Sigmoid colon (tissue), 3 donors: ENCODE measurements at regions not wholly inside any gene's neighbourhood (a gene's known extent, or its start where the extent isn't known, plus 50 kb on each side); places are given as distances from the start of the nearest gene placed in this dataset.

Source experiments
- POLR2A ChIP-seq, 2 donors: fragments of 450-650 bp; IDR thresholded peaks; one replicate each; pipeline ENCODE4 v1.6.1; 2016; ENCODE audit warnings: antibody characterized with exemption in 2 of 2, mild to moderate bottlenecking in 2 of 2, moderate library complexity in 2 of 2
- TF ChIP-seq, protein P1 (sequence below), 4 experiments: fragments of 450-650 bp in 3 of 4; fragments of 200-600 bp in 1 of 4; IDR thresholded peaks; one replicate each; pipeline ENCODE4 v1.5.1; 2016 to 2019; ENCODE audit warnings: antibody characterized with exemption in 4 of 4, mild to moderate bottlenecking in 3 of 4, moderate library complexity in 2 of 4

DNA sequence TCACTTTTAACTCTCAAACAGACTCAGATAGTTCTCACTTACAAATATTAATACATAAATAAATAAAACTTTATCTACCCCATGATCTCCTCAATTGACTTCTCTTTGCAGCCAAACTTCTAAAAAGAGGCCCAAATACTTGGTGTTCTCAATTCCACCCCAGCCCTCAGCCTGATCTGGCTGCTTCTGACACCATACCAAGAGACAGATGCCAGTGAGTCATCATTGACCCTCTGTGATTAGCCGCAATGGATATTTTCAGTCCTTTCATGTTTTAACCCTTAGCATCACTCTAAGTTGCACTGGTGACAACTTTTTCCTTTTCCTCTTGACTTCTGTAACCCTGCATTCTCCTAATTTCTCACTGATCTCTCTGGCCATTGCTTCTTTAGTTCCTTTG lies 184.1 kb upstream of the ARHGAP20 start:
- TF ChIP-seq, protein P1, sequence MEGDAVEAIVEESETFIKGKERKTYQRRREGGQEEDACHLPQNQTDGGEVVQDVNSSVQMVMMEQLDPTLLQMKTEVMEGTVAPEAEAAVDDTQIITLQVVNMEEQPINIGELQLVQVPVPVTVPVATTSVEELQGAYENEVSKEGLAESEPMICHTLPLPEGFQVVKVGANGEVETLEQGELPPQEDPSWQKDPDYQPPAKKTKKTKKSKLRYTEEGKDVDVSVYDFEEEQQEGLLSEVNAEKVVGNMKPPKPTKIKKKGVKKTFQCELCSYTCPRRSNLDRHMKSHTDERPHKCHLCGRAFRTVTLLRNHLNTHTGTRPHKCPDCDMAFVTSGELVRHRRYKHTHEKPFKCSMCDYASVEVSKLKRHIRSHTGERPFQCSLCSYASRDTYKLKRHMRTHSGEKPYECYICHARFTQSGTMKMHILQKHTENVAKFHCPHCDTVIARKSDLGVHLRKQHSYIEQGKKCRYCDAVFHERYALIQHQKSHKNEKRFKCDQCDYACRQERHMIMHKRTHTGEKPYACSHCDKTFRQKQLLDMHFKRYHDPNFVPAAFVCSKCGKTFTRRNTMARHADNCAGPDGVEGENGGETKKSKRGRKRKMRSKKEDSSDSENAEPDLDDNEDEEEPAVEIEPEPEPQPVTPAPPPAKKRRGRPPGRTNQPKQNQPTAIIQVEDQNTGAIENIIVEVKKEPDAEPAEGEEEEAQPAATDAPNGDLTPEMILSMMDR (IDR thresholded peaks at IDR 0.05), result no peak
- no peak for TF ChIP-seq POLR2A (IDR thresholded peaks at IDR 0.05)
